B cell (primary cell): ENCODE measurements at regions not wholly inside any gene's neighbourhood (a gene's known extent, or its start where the extent isn't known, plus 50 kb on each side); places are given as distances from the start of the nearest gene placed in this dataset.

Experiments
- ATAC-seq: fragments of 200-7000 bp; cut with Tn5 transposase; one replicate; pipeline ENCODE4 v1.10.0; 2021; ENCODE audit warnings: low read depth, mild to moderate bottlenecking, moderate number of reproducible peaks, moderate library complexity
- CTCF ChIA-PET: fragments of 350-600 bp; sonication (Branson Sonifier 250); formaldehyde crosslinking; loops from one replicate; lab custom pipeline; 2021; ENCODE audit warnings: antibody characterized with exemption, inconsistent platforms; lab: Charles Lee
- POLR2A ChIA-PET: fragments of 350-600 bp; sonication (Branson Sonifier 250); formaldehyde crosslinking; loops from one replicate; lab custom pipeline; 2021; ENCODE audit warnings: antibody characterized with exemption; lab: Charles Lee
- DNase-seq: peaks from one replicate; pipeline ENCODE4 v3.0.0; 2013
- H2AFZ ChIP-seq: 2 replicates; pipeline ENCODE4 v1.6.1; 2012; ENCODE audit warnings: mild to moderate bottlenecking, low read depth, low read length; ENCODE audit not compliant: insufficient read depth, poor library complexity, severe bottlenecking
- H3K27ac ChIP-seq, 2 donors: 1 replicate in 1 of 2; 2 replicates in 1 of 2; pipeline ENCODE4 v1.5.1; 2012 to 2013; ENCODE audit warnings: low read length in 2 of 2, mild to moderate bottlenecking in 2 of 2, moderate library complexity in 1 of 2
- H3K27me3 ChIP-seq, 4 experiments: fragments of 200-600 bp in 1 of 4; sonication (generic) in 1 of 4; replicated peaks in 1 of 4; 1 replicate in 2 of 4; 2 replicates in 2 of 4; pipeline versions ENCODE4 v1.6.1 to v1.7.0; 2013 to 2016; ENCODE audit warnings: low read length in 3 of 4, mild to moderate bottlenecking in 2 of 4, mixed read lengths in 1 of 4, moderate library complexity in 1 of 4; ENCODE audit not compliant: insufficient read depth in 4 of 4, control insufficient read depth in 3 of 4; ENCODE audit errors: control extremely low read depth in 1 of 4
- H3K36me3 ChIP-seq, 2 experiments: replicated peaks in 1 of 2; 1 replicate in 1 of 2; 2 replicates in 1 of 2; pipeline versions ENCODE4 v1.6.1 to v1.7.1; 2013; ENCODE audit warnings: low read length in 1 of 2; ENCODE audit not compliant: insufficient read depth in 2 of 2, control insufficient read depth in 1 of 2; ENCODE audit errors: control extremely low read depth in 1 of 2, extremely low read depth in 1 of 2
- H3K4me1 ChIP-seq, 2 donors: fragments of 200-600 bp in 1 of 2; sonication (generic) in 1 of 2; 1 replicate in 1 of 2; 2 replicates in 1 of 2; pipeline versions ENCODE4 v1.5.1 to v1.6.1; 2013 to 2017; ENCODE audit warnings: low read length in 2 of 2; ENCODE audit not compliant: control insufficient read depth in 2 of 2, insufficient read depth in 2 of 2
- H3K4me2 ChIP-seq: replicated peaks from 2 replicates; pipeline ENCODE3; 2012; ENCODE audit warnings: mild to moderate bottlenecking, low read depth, low read length; ENCODE audit not compliant: poor library complexity, severe bottlenecking
- H3K4me3 ChIP-seq, 5 experiments: fragments of 200-600 bp in 1 of 5; sonication (generic) in 1 of 5; 1 replicate in 3 of 5; 2 replicates in 2 of 5; pipeline versions ENCODE4 v1.5.1 to v1.7.0; 2011 to 2016; ENCODE audit warnings: low read length in 4 of 5, mild to moderate bottlenecking in 4 of 5, low read depth in 2 of 5, control low read depth in 1 of 5, moderate library complexity in 1 of 5; ENCODE audit not compliant: insufficient read depth in 1 of 5; ENCODE audit errors: control extremely low read depth in 1 of 5, extremely low read depth in 1 of 5
- H3K79me2 ChIP-seq: fragments of 200-600 bp; sonication (generic); one replicate; pipeline ENCODE4 v1.6.0; 2016; ENCODE audit warnings: low read length; ENCODE audit not compliant: control insufficient read depth, insufficient read depth
- H3K9ac ChIP-seq: fragments of 200-600 bp; sonication (generic); 2 replicates; pipeline ENCODE4 v1.6.1; 2017; ENCODE audit warnings: mild to moderate bottlenecking, low read length, moderate library complexity
- H3K9me3 ChIP-seq, 3 donors: one replicate each; pipeline versions ENCODE4 v1.6.1 to v1.7.1; 2013; ENCODE audit warnings: low read length in 2 of 3; ENCODE audit not compliant: control insufficient read depth in 2 of 3, insufficient read depth in 1 of 3; ENCODE audit errors: control extremely low read depth in 1 of 3
- H4K20me1 ChIP-seq: 2 replicates; pipeline ENCODE4 v1.6.0; 2012; ENCODE audit warnings: mild to moderate bottlenecking, low read length; ENCODE audit not compliant: insufficient read depth, control insufficient read depth, poor library complexity, severe bottlenecking
- H3K27ac Mint-ChIP-seq: one replicate; pipeline ENCODE4 v1.8.0; 2021; ENCODE audit warnings: mixed read lengths
- H3K27me3 Mint-ChIP-seq: one replicate; pipeline ENCODE4 v1.8.0; 2021; ENCODE audit warnings: mixed read lengths
- H3K4me1 Mint-ChIP-seq: one replicate; pipeline ENCODE4 v1.8.0; 2021; ENCODE audit warnings: mixed read lengths
- H3K4me3 Mint-ChIP-seq: one replicate; pipeline ENCODE4 v1.8.0; 2021; ENCODE audit warnings: mixed read lengths
- H3K9me3 Mint-ChIP-seq: one replicate; pipeline ENCODE4 v1.8.0; 2022; ENCODE audit warnings: mixed read lengths; ENCODE audit not compliant: insufficient read depth
- EZH2 ChIP-seq: IDR thresholded peaks from 2 replicates; pipeline ENCODE4 v1.6.1; 2012; ENCODE audit warnings: borderline replicate concordance, low read depth, mild to moderate bottlenecking, moderate library complexity, low read length; ENCODE audit not compliant: insufficient read depth, poor library complexity, severe bottlenecking
- WGBS: methylation state at CpG from one replicate; pipeline ENCODE4 v1.1.5; 2013; ENCODE audit warnings: missing lambda C conversion rate; ENCODE audit not compliant: insufficient coverage; 5-methylcytosine and 5-hydroxymethylcytosine counted together
- intact Hi-C: fragments of 100-400 bp; cut with micrococcal nuclease; formaldehyde crosslinking; loops from one replicate; pipeline ENCODE4 v1.10.0; 2022
- TF ChIP-seq, protein P1 (sequence below): fragments of 200-600 bp; IDR thresholded peaks from one replicate; pipeline ENCODE4 v1.8.0; 2022; ENCODE audit warnings: antibody characterized with exemption, mild to moderate bottlenecking

DNA sequence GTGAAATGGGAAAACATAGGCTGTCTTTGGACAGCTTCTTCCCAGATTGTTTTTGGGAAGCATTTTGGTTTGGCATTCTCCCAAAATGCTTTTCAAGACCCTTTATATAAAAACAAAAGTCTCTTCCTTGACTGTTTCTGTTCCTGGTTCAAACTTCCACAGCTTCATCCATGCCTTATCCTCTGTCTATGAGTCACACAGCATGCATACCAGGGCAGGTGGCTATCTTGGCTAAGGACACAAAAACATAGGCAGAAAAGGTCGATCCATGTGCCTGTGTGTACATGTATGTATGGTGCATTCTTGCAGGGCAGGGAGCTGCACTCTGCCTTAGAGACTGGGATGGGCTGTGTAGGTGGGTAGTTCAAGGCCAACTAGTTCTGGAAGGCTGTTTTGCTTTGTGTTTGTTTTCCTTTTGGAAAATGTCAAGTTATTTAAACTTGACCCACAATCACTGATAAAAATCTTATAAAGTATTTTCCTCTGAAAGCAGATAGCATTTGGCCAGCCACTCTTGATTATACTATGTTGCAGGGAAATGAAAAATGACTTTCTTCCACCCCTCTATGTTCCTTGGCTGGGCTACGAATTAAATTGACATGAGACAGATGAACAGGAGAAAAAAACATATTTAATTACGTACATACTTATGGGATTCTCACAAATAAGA lies 437.0 kb downstream of the SIPA1L2 start:
- Histone ChIP-seq H3K27me3 (no peaks in the 10 kb centered on the region), H3K36me3 (no peaks in the 10 kb centered on the region), H3K9me3 (no peaks in the 10 kb centered on the region), H3K9ac (no peak overlapping the region), H3K79me2 (no peaks in the 10 kb centered on the region), H3K4me3 (no peak overlapping the region), H3K4me2 (no peak overlapping the region), H2AFZ (no peak overlapping the region), H3K27ac (no peak overlapping the region), H3K4me1 (no peaks in the 10 kb centered on the region), H4K20me1 (no peaks in the 10 kb centered on the region)
- Mint-ChIP-seq H3K9me3 (no peaks in the 10 kb centered on the region), H3K27me3 (peaks cover 6% of the 10 kb centered on the region), H3K4me3 (no peak overlapping the region), H3K4me1 (no peaks in the 10 kb centered on the region), H3K27ac (no peak overlapping the region)
- DNase-seq, result no peak
- intact Hi-C loops, result no loop called here
- POLR2A ChIA-PET, result no interaction called here
- CTCF ChIA-PET, result no interaction called here
- no peak for ATAC-seq
- WGBS, result 43% methylated on average over 1 of the region's 3 CpGs
- TF ChIP-seq, protein P1, sequence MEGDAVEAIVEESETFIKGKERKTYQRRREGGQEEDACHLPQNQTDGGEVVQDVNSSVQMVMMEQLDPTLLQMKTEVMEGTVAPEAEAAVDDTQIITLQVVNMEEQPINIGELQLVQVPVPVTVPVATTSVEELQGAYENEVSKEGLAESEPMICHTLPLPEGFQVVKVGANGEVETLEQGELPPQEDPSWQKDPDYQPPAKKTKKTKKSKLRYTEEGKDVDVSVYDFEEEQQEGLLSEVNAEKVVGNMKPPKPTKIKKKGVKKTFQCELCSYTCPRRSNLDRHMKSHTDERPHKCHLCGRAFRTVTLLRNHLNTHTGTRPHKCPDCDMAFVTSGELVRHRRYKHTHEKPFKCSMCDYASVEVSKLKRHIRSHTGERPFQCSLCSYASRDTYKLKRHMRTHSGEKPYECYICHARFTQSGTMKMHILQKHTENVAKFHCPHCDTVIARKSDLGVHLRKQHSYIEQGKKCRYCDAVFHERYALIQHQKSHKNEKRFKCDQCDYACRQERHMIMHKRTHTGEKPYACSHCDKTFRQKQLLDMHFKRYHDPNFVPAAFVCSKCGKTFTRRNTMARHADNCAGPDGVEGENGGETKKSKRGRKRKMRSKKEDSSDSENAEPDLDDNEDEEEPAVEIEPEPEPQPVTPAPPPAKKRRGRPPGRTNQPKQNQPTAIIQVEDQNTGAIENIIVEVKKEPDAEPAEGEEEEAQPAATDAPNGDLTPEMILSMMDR, result no peak
- TF ChIP-seq EZH2, result no peak

- 89% methylated on average over 6 of the region's 6 CpGs for WGBS
- ChIA-PET POLR2A (no interaction called here), CTCF (no interaction called here)
- DNase-seq (no peak), ATAC-seq (no peak)
- H3K27ac Mint-ChIP-seq, result no peak overlapping the region
- Histone ChIP-seq H3K79me2 (no peaks in the 10 kb centered on the region), H3K27ac (no peak overlapping the region), H3K4me3 (no peak overlapping the region), H2AFZ (no peak overlapping the region), H3K4me1 (no peaks in the 10 kb centered on the region), H4K20me1 (no peaks in the 10 kb centered on the region), H3K9ac (no peak overlapping the region), H3K27me3 (no peaks in the 10 kb centered on the region), H3K4me2 (no peak overlapping the region), H3K36me3 (no peaks in the 10 kb centered on the region), H3K9me3 (no peaks in the 10 kb centered on the region)
- H3K4me3 Mint-ChIP-seq, result no peak overlapping the region
- peaks cover 6% of the 10 kb centered on the region for H3K27me3 Mint-ChIP-seq
- intact Hi-C loops, result no loop called here
- no peaks in the 10 kb centered on the region for H3K4me1 Mint-ChIP-seq
- no peaks in the 10 kb centered on the region for H3K9me3 Mint-ChIP-seq
- TF ChIP-seq EZH2, result no peak
- TF ChIP-seq, protein P1, result no peak
Measured at GRCh38 chr1:232191560-232191959, 438.4 kb downstream of the SIPA1L2 start.
